ENCODE measurements at regions not wholly inside any gene's neighbourhood (a gene's known extent, or its start where the extent isn't known, plus 50 kb on each side); places are given as distances from the start of the nearest gene placed in this dataset.

DNA sequence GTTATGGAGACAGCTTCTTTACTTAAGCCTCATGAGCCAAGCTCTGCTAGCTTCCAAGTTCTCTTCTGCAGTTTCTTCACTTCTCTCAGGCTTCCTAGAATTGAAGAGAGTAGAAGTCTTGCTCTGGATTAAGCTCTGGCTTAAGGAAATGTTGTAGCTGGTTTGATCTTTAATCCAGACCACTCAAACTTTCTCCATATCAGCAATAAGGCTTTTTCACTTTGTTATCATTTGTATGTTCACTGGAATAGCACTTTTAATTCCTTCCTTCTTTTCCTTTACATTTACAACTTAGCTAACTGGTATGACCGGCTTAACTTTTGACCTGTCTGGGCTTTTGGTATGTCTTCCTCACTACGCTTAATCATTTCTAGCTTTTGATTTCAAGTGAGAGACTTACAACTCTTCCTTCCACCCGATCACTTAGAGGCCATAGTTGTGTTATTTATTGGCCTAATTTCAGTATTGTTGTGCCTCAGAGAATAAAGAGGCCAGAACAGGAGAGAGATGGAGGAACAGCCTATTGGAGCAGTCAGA lies 236.6 kb upstream of the BMP2 start:
- no peaks in the 10 kb centered on the region for H3K79me2 ChIP-seq (ENCODE audit: control insufficient read depth, insufficient read depth, low read length)
- no peaks in the 10 kb centered on the region for H3K36me3 ChIP-seq (ENCODE audit: control insufficient read depth in 2 of 2, insufficient read depth in 2 of 2, low read length in 1 of 2)
- H3K27me3 ChIP-seq (replicated peaks in 1 of 2; ENCODE audit: control insufficient read depth in 2 of 2, insufficient read depth in 2 of 2, low read length in 1 of 2), result no peaks in the 10 kb centered on the region; a peak in 1 of 4 replicates
- no peak overlapping the region for H3K9ac ChIP-seq (ENCODE audit: control insufficient read depth, insufficient read depth, low read length)
- H3K27ac ChIP-seq (ENCODE audit: control insufficient read depth, insufficient read depth), result no peak overlapping the region
- in situ Hi-C loops (cut with MboI) (no loop called here), intact Hi-C loops (cut with micrococcal nuclease; ENCODE audit: unreplicated experiment) (no loop called here)
- no peaks in the 10 kb centered on the region for H3K4me1 ChIP-seq (ENCODE audit: control insufficient read depth, insufficient read depth, low read length)
- no TSS peak for BruUV-seq (replicated peaks)
- 33% methylated on average over 3 of the region's 3 CpGs for WGBS (ENCODE audit: insufficient coverage, insufficient replicate concordance, low lambda C conversion rate, missing lambda C conversion rate)
- H3K4me2 ChIP-seq (ENCODE audit: control insufficient read depth, insufficient read depth), result no peak overlapping the region
- no peaks in the 10 kb centered on the region for H4K20me1 ChIP-seq (ENCODE audit: control insufficient read depth, insufficient read depth)
- no peaks in the 10 kb centered on the region for H3K9me3 ChIP-seq (replicated peaks; ENCODE audit: control insufficient read depth, insufficient read depth, low read length)
- no peak overlapping the region for H3K4me3 ChIP-seq
- FAIRE-seq, result no peak
- no peak for DNase-seq (ENCODE audit: low read depth, low spot score)
- ChIA-PET POLR2A (no interaction called here), RAD21 (ENCODE audit: unreplicated experiment) (no interaction called here), SMC1A (ENCODE audit: uncharacterized antibody, unreplicated experiment) (interaction anchor here (0.6 to 2.6 kb wide), 3 partner anchors 11 to 297 kb away, joined by 3 to 6 read pairs (median 3); no protein-coding TSS in a partner anchor), CTCF (interaction anchor here (1.5 kb wide), 1 partner anchor 65 kb away, joined by 4 read pairs; no protein-coding TSS in a partner anchor)
- ATAC-seq, result no peak
- TF ChIP-seq LARP7 (IDR thresholded peaks at IDR 0.05) (no peak), RAD21 (IDR thresholded peaks at IDR 0.05; ENCODE audit: insufficient read depth, low read depth, low read length) (no peak), BMI1 (IDR thresholded peaks at IDR 0.05; ENCODE audit: borderline replicate concordance) (no peak), TCF7 (IDR thresholded peaks at IDR 0.05; ENCODE audit: borderline replicate concordance) (no peak), MXI1 (IDR thresholded peaks at IDR 0.05; ENCODE audit: low read depth, low read length) (no peak), POLR2AphosphoS2 (IDR thresholded peaks at IDR 0.05; ENCODE audit: low read depth, low read length) (no peak), SUZ12 (IDR thresholded peaks at IDR 0.05; ENCODE audit: unreplicated experiment) (no peak), NFXL1 (IDR thresholded peaks at IDR 0.05; ENCODE audit: borderline replicate concordance) (no peak), RB1 (IDR thresholded peaks at IDR 0.05; ENCODE audit: borderline replicate concordance) (no peak), WRNIP1 (IDR thresholded peaks at IDR 0.05; ENCODE audit: borderline replicate concordance, low read depth, low read length) (no peak)
- H2AFZ ChIP-seq (ENCODE audit: control insufficient read depth, low read depth, low read length), result no peak overlapping the region

Data from GM12878 (cell line).